OCI-LY7 (cell line): ENCODE measurements at regions not wholly inside any gene's neighbourhood (a gene's known extent, or its start where the extent isn't known, plus 50 kb on each side); places are given as distances from the start of the nearest gene placed in this dataset.

ENCODE experiments used
- CTCF ChIP-seq: fragments of 200-600 bp; sonication (generic); conservative IDR thresholded peaks from 2 replicates; pipeline ENCODE4 v1.5.1; 2014; ENCODE audit warnings: mild to moderate bottlenecking, antibody characterized with exemption, low read length, moderate library complexity, mixed read lengths
- EZH2phosphoT487 ChIP-seq: fragments of 200-600 bp; sonication (generic); IDR thresholded peaks from 2 replicates; pipeline ENCODE4 v1.6.1; 2018; ENCODE audit warnings: low read depth, borderline replicate concordance, mild to moderate bottlenecking, mixed run types, antibody characterized with exemption, low read length, moderate library complexity, mixed read lengths

- TF ChIP-seq CTCF (no peak), EZH2phosphoT487 (no peak)
These were observed 549.2 kb upstream of the KLF12 start for GRCh38 chr13:74683411-74683810.
